SU-DHL-6 (cell line): ENCODE measurements at regions not wholly inside any gene's neighbourhood (a gene's known extent, or its start where the extent isn't known, plus 50 kb on each side); places are given as distances from the start of the nearest gene placed in this dataset.

Experiments used
- EZH2phosphoT487 ChIP-seq: fragments of 200-600 bp; sonication (generic), shearing (Covaris generic); conservative IDR thresholded peaks from 2 replicates; pipeline ENCODE4 v1.6.1; 2018; ENCODE audit warnings: mild to moderate bottlenecking, antibody characterized with exemption, low read length, moderate library complexity, mixed read lengths
- TF ChIP-seq, protein P1 (sequence below): fragments of 200-600 bp; sonication (generic); IDR thresholded peaks from one replicate; pipeline ENCODE4 v1.5.1; 2017; ENCODE audit warnings: antibody characterized with exemption, mild to moderate bottlenecking, low read length, moderate library complexity; ENCODE audit not compliant: insufficient read depth, poor library complexity, severe bottlenecking

- TF ChIP-seq, protein P1, sequence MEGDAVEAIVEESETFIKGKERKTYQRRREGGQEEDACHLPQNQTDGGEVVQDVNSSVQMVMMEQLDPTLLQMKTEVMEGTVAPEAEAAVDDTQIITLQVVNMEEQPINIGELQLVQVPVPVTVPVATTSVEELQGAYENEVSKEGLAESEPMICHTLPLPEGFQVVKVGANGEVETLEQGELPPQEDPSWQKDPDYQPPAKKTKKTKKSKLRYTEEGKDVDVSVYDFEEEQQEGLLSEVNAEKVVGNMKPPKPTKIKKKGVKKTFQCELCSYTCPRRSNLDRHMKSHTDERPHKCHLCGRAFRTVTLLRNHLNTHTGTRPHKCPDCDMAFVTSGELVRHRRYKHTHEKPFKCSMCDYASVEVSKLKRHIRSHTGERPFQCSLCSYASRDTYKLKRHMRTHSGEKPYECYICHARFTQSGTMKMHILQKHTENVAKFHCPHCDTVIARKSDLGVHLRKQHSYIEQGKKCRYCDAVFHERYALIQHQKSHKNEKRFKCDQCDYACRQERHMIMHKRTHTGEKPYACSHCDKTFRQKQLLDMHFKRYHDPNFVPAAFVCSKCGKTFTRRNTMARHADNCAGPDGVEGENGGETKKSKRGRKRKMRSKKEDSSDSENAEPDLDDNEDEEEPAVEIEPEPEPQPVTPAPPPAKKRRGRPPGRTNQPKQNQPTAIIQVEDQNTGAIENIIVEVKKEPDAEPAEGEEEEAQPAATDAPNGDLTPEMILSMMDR: no peak
- TF ChIP-seq EZH2phosphoT487: no peak
These were observed 1142.7 kb upstream of the NCAM2 start for GRCh38 chr21:19855522-19855921.
